HG02623 (cell line): ENCODE measurements at regions not wholly inside any gene's neighbourhood (a gene's known extent, or its start where the extent isn't known, plus 50 kb on each side); places are given as distances from the start of the nearest gene placed in this dataset.

Source experiments
- ATAC-seq: cut with Tn5 transposase; IDR thresholded peaks from one replicate; pipeline ENCODE4 v1.9.1; 2021; ENCODE audit warnings: moderate library complexity; ENCODE audit not compliant: unreplicated experiment

DNA sequence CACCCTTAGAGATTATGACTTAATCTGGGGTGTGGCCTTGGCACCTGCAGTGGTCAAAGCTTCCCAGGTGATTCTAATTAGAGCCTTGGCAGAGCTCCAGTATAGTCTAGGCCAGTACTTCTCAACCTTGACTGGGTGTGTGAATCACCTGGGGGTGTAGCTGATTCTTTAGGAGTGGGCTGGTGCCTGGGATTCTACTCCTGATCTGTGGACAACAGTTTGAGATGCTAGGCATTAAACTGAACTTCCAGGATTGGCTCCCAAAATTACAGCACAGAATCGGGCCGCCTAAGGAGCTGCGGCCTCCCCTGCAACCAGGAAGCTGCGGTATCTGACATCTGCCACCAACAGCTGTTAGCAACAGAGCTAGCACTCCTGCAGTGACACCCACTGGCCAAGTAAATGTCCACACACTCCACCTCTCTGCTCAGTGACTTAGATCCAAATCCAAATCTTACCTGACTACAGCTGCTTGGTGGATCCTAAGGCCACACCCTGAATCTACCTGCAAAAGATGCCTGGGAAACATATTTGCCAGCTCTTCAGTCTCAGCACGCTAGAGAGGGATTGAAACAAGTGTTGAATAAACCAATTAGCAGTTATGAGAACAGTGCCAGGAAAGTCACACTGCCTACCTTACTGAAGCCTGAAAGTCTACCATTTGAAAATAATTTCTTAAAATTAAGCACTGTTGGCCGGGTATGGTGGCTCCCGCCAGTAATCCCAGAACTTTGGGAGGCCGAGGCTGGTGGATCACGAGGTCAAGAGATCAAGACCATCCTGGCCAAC, 126.7 kb downstream of the UNC5CL start:
- peak; percentile 90 for ATAC-seq

DNA sequence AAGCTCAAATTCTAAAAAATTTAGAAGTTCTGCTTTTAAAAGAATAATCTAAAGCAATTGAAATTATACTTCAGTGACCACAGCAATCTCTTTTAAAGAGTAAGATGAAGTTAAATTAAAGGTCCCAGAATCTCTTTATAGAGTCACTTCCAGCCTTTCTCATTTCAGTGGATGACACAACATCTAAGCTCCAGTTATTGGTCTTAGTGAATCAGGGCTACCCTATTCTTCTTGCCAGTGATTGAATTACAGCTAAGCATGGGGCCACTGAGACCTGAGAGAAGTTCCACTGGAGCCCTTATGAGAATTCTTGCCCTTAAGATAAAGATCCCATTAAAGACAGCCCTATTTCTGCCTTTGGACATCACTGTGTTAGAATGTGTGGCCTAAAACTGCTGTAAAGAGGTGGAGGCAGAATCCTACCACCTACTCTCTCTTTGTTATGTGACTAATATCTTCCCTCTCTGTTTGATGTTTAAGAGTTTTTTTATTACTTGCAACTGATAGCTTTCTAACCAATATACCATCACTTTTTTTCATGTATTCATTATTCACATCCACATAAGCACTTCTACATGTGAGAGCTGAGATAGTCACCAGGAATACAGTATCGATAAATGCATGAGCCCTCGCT, 128.6 kb downstream of the UNC5CL start:
- ATAC-seq = no peak

DNA sequence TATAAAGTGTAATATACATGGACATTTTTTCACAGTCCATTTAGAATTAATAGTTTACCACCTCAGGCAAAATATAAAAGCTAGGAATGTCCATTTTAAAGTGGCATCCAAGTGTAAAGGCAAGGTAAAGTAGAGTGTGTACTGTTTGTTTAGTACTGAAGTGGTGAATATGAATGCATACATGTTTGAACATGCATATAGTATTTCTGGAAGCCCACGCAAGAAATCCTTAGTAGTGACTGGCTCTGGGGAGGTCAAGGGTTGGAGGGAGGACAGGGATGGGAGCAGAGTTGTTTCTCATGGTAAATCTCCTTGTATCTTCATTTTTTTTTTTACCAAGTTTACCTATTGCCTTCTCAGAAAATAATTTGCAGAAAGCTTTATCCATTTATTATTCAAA, 129.2 kb downstream of the UNC5CL start:
- ATAC-seq = no peak

DNA sequence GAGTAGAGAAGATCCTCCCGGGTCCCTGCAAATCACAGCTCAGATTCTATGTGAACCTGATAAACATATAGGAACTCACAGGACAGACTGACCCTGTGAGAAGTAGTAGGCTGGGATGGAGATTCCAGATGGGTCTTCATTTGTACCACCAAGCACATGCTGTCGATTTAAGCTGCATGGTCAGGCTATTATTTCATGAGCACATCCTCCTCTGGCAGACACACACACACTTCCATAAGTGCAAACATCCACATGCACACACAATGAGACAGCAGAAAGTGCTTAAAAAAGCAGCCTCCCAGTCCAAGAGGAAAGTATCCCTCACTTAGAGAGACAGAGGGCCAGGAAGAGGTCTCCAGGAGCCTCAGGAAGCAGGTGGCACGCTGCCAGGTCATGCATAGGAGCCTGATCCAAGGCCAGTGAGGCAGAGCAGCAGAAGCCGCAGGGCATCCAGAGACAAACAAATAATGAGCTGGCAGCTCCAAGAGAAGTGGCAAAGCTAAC, 131.8 kb downstream of the UNC5CL start:
- ATAC-seq = no peak

DNA sequence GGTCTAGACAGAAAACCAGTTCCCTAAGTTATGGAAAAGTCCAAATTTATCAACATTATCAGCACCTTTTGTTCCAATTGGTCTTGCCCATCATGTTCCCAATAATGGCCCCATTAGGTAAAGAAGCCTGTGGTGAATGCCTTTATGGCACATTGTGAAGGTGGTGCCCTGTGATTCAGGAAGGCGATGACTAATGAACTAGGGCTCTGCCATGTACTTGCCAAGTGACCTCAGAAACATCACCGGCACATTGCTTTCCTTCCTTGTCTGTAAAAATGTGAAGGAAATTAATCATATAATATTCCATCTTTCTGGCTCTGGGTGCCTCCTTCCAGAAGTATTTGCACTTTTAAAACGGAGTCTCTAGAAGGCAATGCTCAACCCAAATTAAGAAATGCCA, 132.3 kb downstream of the UNC5CL start:
- ATAC-seq = no peak

DNA sequence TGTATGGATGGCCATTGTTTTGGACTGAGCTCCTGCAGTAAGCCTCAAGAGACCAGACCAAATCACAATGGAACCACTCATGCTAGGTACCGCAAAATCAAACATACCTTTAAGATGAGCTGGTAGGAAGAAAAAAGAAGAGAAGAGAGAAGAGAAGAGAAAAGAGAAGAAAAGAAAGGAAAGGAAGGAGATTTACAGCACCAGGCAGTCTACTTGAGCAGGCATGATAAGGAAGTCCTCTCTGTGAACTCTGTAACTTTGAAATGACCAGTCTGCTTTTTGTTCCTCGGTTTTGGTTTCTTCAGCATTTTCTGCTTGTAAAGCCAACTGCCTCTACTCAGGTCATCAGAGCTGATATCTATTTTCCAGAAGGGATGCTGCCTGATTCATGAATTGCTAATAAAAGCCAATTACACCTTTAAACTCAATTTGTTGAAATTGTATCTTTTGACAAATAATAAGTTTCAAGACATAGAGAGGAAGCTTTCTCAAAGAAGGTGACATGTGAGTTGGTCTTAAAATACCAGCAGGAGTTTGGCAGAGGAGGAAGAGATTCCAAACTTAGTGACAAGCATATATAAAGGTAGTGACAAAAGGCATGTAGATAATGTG, 134.3 kb downstream of the UNC5CL start:
- ATAC-seq = no peak

DNA sequence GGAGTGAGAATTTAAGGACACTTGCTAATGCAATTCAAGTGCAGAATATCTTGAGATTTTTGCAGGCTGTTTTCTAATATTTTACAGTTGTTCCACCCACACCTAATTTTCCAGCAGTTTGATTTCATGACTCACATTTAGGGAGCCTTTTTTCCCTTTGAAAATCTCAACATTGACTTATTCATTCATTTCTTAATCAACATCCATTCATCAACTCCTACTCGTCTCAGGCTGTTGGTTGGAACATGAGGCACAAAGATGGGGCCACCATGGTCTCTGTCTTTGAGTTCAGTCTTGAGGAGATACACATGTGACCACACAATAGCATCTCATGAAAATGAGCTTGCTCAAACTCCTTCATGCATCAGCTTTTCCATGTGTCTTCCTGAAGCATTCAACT, 135.6 kb downstream of the UNC5CL start:
- ATAC-seq = no peak

DNA sequence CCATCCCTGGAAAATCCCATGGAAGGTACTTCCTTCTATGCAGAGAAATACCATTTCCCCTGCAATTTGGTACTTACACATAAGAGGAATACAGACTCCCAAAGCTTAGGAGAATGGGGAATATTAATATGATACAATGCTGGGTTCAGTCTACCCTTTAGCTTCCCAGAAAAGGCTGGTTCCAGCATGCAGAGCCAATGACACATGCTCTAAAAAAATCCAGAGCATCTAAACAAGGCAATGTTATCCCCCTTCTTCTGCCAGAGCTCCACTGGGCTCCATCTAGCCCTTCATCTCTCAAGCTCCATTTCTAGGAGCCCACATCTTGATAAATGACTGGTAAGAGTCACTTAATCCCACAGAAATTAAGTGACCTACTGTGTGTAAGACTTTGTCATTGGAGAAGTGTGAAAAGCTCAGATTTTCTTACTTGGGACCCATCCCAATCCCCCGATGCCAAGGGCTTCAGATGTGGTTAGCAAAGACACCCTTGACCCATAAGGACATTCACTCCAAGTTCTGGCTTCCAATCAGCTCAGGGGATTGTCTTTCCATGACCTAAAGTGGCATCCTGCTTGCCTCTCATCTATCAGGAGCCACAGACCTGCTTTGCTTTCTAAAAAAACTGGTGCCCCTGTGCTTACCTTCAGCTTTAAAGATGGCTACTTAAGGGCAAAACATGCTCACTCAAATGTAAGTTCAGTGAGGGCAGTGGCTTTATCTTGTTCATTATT, 137.5 kb downstream of the UNC5CL start:
- ATAC-seq = no peak

DNA sequence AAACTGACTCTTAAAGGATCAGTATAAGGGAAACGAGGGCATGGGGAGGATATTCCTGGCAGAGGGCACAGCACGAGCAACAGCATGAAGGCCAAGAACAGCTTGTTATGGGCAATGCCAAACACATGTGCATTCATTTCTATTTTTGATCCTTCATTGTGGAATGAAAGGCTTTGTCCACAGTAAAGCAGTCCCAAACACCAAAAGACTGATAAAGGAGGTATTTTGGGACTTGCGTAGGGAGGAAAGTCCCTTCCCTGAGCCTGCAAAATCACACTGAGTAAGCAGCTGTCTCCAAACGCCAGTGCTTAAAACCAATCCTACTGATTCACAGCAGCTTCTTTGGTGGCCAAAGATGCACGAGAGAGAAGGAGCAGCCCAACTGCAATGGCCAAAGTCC, 138.2 kb downstream of the UNC5CL start:
- no peak for ATAC-seq

DNA sequence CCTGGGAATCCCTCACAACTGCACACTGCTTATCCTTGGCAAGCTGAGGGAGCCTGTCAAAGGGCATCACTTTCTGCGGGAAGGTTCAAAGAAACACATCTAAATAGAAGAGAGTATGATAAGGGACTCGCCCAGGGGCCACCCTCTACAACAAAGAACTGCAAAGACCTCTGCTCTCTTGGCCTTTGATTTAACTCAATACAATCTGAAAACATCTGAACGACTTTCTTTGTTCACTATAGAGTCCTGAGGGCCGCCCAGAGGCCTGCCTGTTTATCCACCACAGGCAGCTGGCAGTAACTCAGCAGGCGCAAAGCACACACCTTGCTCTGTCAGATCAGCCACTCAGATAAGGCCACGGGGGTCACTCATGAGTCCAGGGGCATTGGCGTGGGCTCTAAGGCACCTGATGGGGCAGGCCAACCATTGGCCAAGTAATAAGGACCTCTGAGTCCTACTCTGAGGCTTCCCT, 139.3 kb downstream of the UNC5CL start:
- ATAC-seq = no peak

DNA sequence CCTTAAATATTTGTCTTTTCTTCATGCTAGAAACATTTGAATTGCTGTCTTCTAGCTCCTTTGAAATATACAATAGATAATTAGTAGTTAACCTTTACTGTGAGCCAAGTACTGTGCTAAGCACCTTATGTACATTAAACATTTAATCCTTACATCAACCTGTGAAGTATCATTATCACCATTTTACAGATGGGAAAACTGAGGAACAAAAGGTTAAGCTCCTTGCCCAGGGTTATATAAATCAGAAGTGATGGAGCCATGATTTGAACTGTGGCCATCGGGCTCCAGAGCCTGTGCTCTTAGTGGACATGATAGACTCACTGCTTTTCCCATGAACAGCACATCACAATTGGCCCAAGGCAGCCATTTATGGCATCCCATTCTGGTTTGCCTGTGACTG, 140.9 kb downstream of the UNC5CL start:
- no peak for ATAC-seq

DNA sequence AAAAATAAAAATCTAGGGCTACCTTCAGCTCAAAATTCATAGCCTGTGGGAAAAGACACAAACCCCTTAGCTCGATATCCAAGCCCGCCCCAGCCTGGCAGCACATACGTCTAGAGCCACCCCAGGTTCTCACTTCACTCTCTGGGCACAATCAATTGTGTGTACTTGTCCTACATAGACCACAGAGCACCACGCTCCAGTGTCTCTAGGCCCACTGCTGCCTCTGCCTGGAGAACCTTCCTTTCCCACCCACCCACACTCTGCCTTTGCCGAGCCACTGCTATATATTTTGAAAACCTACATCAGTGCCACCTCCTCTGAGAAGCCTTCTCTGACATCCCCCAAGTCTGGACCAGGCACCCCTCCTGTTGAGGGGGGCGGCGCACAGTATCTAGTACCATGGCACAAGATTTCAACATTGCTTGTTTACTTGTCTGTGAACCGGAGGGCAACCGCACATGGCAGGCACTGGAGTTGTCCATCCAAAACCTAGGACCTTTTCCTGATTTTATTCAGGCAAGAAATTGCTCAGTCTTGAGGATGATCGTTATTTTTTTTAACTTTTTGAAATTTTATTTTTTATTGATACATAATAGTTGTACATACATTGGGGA, 141.5 kb downstream of the UNC5CL start:
- no peak for ATAC-seq

DNA sequence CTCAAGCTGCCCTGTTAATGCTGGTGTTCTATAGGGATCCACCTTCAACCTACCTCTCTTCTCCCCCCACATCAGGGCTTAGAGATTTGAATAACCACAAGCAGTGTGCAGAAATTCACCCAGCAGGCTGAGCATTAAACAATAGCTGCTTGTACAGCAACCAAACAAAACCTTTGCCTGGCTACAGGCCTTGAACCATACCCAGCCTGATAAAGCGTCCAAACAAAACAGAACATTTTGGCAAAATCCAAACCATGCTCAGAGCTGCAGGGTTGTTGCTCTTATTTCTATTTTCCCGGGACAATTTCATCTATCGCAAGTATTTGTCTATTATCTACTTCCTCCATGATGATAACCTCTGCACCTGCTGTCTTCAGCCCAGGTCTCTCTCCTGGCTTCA, 142.3 kb downstream of the UNC5CL start:
- no peak for ATAC-seq

DNA sequence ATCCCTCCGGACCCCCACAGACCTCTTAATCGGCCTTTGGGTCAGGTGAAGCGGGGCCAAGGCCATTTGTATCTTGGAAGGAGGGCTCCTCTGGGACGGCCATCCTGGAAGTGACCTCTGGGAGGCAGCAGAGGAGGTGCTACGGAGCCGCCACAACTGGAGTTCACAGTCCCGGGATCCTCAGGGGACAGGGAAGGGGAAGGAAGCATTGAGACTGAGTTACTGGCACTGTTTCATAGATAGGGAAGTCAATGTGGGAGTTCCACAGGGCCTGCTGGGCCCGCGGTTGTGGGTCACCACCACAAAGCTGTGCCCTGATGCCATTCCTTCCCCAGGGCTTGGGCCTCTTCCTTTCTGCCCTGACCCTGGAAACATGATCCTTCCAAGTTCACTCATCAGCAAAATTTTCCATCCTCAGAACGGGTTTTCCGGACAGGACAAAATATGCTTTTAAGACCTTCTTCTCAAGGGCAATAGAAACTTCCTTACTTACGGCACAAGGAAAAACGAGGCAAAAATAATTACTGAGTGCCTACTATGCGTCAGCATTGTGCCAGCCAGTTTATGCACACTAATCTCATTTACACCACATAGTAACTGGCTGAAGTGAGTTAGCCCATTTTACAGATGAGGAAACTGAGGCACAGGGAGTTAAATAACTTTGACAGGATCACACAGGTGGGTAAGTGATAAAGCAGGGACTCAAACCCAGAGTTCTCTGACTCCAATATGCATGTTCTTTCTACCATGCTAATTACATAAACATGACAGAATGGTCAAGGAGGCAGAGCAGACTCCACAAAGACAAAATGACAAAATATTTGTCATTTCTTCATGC, 143.8 kb downstream of the UNC5CL start:
- ATAC-seq = no peak

DNA sequence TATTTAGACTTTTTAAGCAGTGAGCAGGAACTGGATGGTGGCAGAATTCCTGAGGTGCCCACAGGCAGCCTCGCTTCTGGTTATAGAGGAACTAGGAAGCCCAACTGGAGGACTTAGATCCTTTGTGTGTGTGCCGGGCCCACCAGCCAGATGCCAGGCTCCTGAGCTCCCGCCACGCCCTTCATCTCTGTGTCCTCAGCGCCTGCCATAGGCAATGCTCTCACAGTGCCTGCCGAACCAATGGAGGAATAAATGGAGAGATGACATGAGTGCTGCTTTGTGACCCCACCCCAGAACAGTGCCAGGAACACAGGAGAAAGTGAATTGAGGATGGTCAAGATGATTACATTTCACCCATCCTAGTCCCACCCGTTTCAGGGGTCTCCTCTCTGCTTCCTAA, 146.0 kb downstream of the UNC5CL start:
- ATAC-seq = no peak

DNA sequence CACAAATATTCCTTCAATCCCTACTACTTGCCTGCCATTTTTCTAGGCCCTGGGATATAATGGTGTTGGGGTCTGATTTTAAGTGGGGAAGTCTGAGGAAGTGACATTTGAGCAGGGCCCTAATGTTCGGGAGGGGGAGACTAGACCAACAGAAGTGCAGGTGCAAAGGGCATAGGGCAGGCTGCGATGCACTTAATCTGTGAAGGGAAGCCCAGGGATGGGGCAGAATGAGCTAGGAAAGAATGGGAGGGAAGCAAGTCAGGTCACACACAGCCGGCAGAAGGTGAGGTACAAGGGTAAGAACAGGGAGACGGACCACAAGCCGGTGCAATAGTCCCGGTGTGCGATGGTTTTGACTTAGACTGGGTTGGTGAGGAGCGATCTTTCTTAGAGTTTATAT, 146.8 kb downstream of the UNC5CL start:
- ATAC-seq = no peak

DNA sequence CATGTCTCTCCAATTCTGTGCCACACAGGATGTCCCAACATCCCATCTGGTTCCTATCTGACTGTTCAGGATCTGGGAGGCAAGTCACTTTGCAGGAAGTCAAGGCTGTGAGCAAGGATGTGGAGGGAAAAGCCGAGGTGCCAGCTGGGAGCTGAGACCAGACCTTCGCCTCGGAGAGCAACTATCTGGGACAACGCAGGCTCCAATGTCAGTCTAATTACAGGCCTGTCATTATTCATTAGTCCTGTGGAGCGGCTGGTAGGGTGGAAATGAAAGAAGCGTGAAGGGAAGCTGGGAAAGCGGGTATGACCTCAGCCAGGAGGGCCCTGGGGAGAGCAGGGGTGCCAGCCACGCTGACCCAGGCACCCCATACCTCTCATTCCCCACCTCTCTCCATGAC, 147.3 kb downstream of the UNC5CL start:
- no peak for ATAC-seq

DNA sequence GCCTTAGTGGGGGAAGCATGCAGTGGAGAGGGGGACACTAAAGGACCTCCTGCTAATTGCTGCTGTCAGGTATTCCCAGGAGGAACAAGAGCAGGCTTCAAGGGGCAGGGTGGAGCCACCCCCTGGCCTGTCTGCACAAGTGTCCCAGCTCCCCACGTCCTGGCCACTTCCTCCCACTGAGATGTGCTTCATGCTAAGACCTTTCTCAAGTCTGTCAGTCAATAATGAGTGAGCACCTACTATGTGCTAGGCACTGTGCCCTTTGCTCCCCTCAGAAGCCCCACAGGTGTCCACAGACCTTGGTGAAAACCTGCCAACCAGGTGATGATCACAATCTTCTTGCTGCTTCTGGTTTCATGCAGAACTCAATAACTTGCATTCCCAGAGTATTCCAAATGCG, 147.9 kb downstream of the UNC5CL start:
- ATAC-seq = no peak

DNA sequence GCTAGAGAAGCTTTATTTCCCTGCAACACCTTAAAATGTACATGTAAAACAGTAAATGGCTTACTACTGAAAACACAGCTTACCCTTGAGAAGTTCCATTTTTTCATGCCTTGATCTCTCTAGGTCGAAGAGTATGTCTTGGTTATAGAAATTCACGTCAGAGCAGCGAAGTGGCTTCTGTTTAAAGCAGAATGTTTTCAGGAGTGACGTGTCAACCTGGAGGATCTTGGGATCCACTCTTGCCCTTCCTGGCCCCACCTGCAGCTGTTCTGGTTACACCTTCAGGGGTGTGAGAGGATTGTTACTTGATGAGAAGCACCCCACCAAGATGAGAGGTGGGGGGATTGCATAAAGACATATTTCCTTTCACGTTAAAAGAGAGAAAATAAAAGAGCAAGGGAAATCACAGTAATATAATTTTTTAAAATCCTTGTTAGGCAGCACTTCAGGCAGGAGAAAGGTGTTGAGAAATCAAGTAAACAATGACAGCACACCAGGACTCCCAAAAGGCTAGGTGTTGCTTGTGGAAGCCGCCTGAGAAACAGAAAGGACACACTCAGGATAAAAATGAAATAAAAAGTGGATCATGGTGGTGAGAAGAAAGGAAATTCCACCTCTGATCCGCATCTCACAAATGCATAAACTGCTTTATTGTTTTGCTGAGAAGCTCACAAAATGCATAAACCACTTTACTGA, 149.7 kb downstream of the UNC5CL start:
- no peak for ATAC-seq
